Tibial nerve (tissue), 4 donors: ENCODE measurements at regions not wholly inside any gene's neighbourhood (a gene's known extent, or its start where the extent isn't known, plus 50 kb on each side); places are given as distances from the start of the nearest gene placed in this dataset.
"Not testable (repeated sequence)": the region's sequence is repeated elsewhere in the genome, so short reads cannot be mapped to it uniquely, and the experiment has no call there.

ENCODE experiments used
- DNase-seq, 2 donors: peaks; one replicate each; pipeline ENCODE4 v3.0.0-alpha.2; 2019; ENCODE audit warnings: low spot score in 2 of 2
- H3K27ac ChIP-seq, 4 donors: fragments of 200-600 bp; sonication (generic) in 3 of 4; one replicate each; pipeline ENCODE4 v1.5.1; 2017 to 2019; ENCODE audit warnings: mild to moderate bottlenecking in 1 of 4
- H3K27me3 ChIP-seq, 2 donors: fragments of 200-600 bp; sonication (generic) in 1 of 2; one replicate each; pipeline versions ENCODE4 v1.5.1 to v1.6.0; 2017 to 2019
- H3K36me3 ChIP-seq, 3 donors: fragments of 200-600 bp; sonication (generic); one replicate each; pipeline ENCODE4 v1.5.1; 2018 to 2019
- H3K4me1 ChIP-seq, 4 donors: fragments of 200-600 bp; sonication (generic) in 3 of 4; one replicate each; pipeline ENCODE4 v1.5.1; 2017 to 2019
- H3K4me3 ChIP-seq, 4 donors: fragments of 200-600 bp; sonication (generic) in 3 of 4; one replicate each; pipeline ENCODE4 v1.5.1; 2017 to 2019; ENCODE audit warnings: mild to moderate bottlenecking in 1 of 4, moderate library complexity in 1 of 4
- H3K9me3 ChIP-seq, 4 donors: fragments of 200-600 bp; sonication (generic) in 3 of 4; one replicate each; pipeline ENCODE4 v1.5.1; 2017 to 2019
- CTCF ChIP-seq, 5 experiments: fragments of 200-600 bp in 3 of 5; fragments of 450-650 bp in 2 of 5; sonication (generic) in 3 of 5; IDR thresholded peaks; one replicate each; pipeline ENCODE4 v1.5.1; 2016 to 2019; ENCODE audit warnings: antibody characterized with exemption in 5 of 5, mild to moderate bottlenecking in 3 of 5, moderate library complexity in 2 of 5
- EP300 ChIP-seq, 2 donors: sonication (generic); formaldehyde crosslinking; IDR thresholded peaks; one replicate each; pipeline ENCODE4 v1.6.1; 2017; ENCODE audit warnings: antibody characterized with exemption in 2 of 2, mild to moderate bottlenecking in 1 of 2
- POLR2A ChIP-seq, 2 donors: fragments of 450-650 bp; IDR thresholded peaks; one replicate each; pipeline ENCODE4 v1.6.1; 2017; ENCODE audit warnings: antibody characterized with exemption in 2 of 2, mild to moderate bottlenecking in 2 of 2, moderate library complexity in 2 of 2
- WGBS, 2 donors: methylation state at CpG; one replicate each; pipeline ENCODE4 v1.1.5; 2018; 5-methylcytosine and 5-hydroxymethylcytosine counted together

- not testable (repeated sequence) for H3K27me3 ChIP-seq, DNase-seq, H3K36me3 ChIP-seq, H3K4me1 ChIP-seq, H3K9me3 ChIP-seq, H3K4me3 ChIP-seq, H3K27ac ChIP-seq
- 100% methylated on average over 1 of the region's 1 CpG for WGBS, 2 donors
These were observed 80.3 kb downstream of the ZNF474 start for GRCh38 chr5:122209601-122210000.

- TF ChIP-seq CTCF (IDR thresholded peaks at IDR 0.05): no peak
- TF ChIP-seq POLR2A (IDR thresholded peaks at IDR 0.05): no peak
- no peak for TF ChIP-seq EP300 (IDR thresholded peaks at IDR 0.05)
- Histone ChIP-seq H3K36me3 (no peaks in the 10 kb centered on the region), H3K27ac (no peak overlapping the region), H3K4me3 (no peak overlapping the region), H3K9me3 (peaks cover 0 to 7% (median 0%) of the 10 kb centered on the region in 4 donors), H3K27me3 (no peaks in the 10 kb centered on the region), H3K4me1 (no peaks in the 10 kb centered on the region)
- no peak for DNase-seq
These were observed 89.4 kb downstream of the ZNF474 start for GRCh38 chr5:122218778-122219177.

GRCh38 chr5:122219436-122220166 lies 90.3 kb downstream of the ZNF474 start:
- TF ChIP-seq POLR2A (IDR thresholded peaks at IDR 0.05) (no peak), CTCF (IDR thresholded peaks at IDR 0.05) (no peak), EP300 (IDR thresholded peaks at IDR 0.05) (no peak)
- no peak overlapping the region for H3K4me3 ChIP-seq
- H3K9me3 ChIP-seq: peaks cover 0 to 15% (median 0%) of the 10 kb centered on the region in 4 donors
- 70 to 72% methylated on average over 8 of the region's 8 CpGs for WGBS, 2 donors
- no peak overlapping the region for H3K27ac ChIP-seq
- DNase-seq: no peak
- H3K36me3 ChIP-seq: no peaks in the 10 kb centered on the region
- no peaks in the 10 kb centered on the region for H3K4me1 ChIP-seq
- no peaks in the 10 kb centered on the region for H3K27me3 ChIP-seq

- Histone ChIP-seq H3K4me3 (no peak overlapping the region), H3K36me3 (no peaks in the 10 kb centered on the region), H3K27me3 (no peaks in the 10 kb centered on the region), H3K4me1 (no peaks in the 10 kb centered on the region), H3K9me3 (peaks cover 0 to 20% (median 0%) of the 10 kb centered on the region in 4 donors), H3K27ac (no peak overlapping the region)
- DNase-seq: no peak
- TF ChIP-seq CTCF (IDR thresholded peaks at IDR 0.05): no peak
- peak in 1 of 2 donors; percentile 34 for TF ChIP-seq EP300 (IDR thresholded peaks at IDR 0.05)
- 79 to 83% methylated on average over 5 of the region's 5 CpGs for WGBS, 2 donors
These were observed 91.2 kb downstream of the ZNF474 start for GRCh38 chr5:122220511-122220910.

GRCh38 chr5:122221857-122222256 lies 90.2 kb upstream of the SNCAIP start:
- TF ChIP-seq POLR2A (IDR thresholded peaks at IDR 0.05): no peak
- no peak for TF ChIP-seq CTCF (IDR thresholded peaks at IDR 0.05)
- TF ChIP-seq EP300 (IDR thresholded peaks at IDR 0.05): no peak
- no peaks in the 10 kb centered on the region for H3K4me1 ChIP-seq
- peaks cover 0 to 20% (median 0%) of the 10 kb centered on the region in 4 donors for H3K9me3 ChIP-seq
- H3K27ac ChIP-seq: no peak overlapping the region
- DNase-seq: no peak
- H3K36me3 ChIP-seq: no peaks in the 10 kb centered on the region
- no peaks in the 10 kb centered on the region for H3K27me3 ChIP-seq
- 79% methylated on average over 5 of the region's 5 CpGs for WGBS, 2 donors
- no peak overlapping the region for H3K4me3 ChIP-seq

- no peak overlapping the region for H3K4me3 ChIP-seq
- DNase-seq: no peak
- H3K36me3 ChIP-seq: no peaks in the 10 kb centered on the region
- H3K27me3 ChIP-seq: no peaks in the 10 kb centered on the region
- H3K9me3 ChIP-seq: peaks cover 0 to 20% (median 0%) of the 10 kb centered on the region in 4 donors
- TF ChIP-seq EP300 (IDR thresholded peaks at IDR 0.05): no peak
- no peak for TF ChIP-seq POLR2A (IDR thresholded peaks at IDR 0.05)
- TF ChIP-seq CTCF (IDR thresholded peaks at IDR 0.05): no peak
- no peak overlapping the region for H3K27ac ChIP-seq
- H3K4me1 ChIP-seq: no peaks in the 10 kb centered on the region
- 94% methylated on average over 6 of the region's 6 CpGs for WGBS, 2 donors
These were observed 89.5 kb upstream of the SNCAIP start for GRCh38 chr5:122222580-122222979.
